ENCODE measurements at regions not wholly inside any gene's neighbourhood (a gene's known extent, or its start where the extent isn't known, plus 50 kb on each side); places are given as distances from the start of the nearest gene placed in this dataset.

GRCh38 chr5:15376088-15376487, 123.9 kb upstream of the FBXL7 start:
- TF ChIP-seq CTCF (IDR thresholded peaks at IDR 0.05; ENCODE audit: insufficient read depth, low read depth, low read length) (no peak), EZH2 (IDR thresholded peaks at IDR 0.05; ENCODE audit: insufficient read depth, low read length) (no peak)

Measured in astrocyte (in vitro differentiated cells and primary cell).